OCI-LY7 (cell line): ENCODE measurements at regions not wholly inside any gene's neighbourhood (a gene's known extent, or its start where the extent isn't known, plus 50 kb on each side); places are given as distances from the start of the nearest gene placed in this dataset.

Experiments
- BruUV-seq: library from RNA; stranded (reverse); fragments of 400-500 nt; replicated peaks from 2 replicates; lab custom pipeline; 2021; lab: Mats Ljungman, UMichigan
- CTCF ChIA-PET: fragments of 300-600 bp; sonication (Branson Sonifier 250); formaldehyde crosslinking; loops from one replicate; lab custom pipeline; 2022; ENCODE audit warnings: antibody characterized with exemption; ENCODE audit not compliant: unreplicated experiment; lab: Charles Lee
- POLR2A ChIA-PET: fragments of 300-600 bp; sonication (Branson Sonifier 250); formaldehyde crosslinking; loops from one replicate; lab custom pipeline; 2022; ENCODE audit warnings: antibody characterized with exemption; lab: Charles Lee
- DNase-seq: peaks from one replicate; pipeline ENCODE4 v3.0.0-alpha.2; 2015; ENCODE audit warnings: low spot score
- H2AFZ ChIP-seq: fragments of 200-600 bp; sonication (generic), shearing (Covaris generic); 2 replicates; pipeline ENCODE4 v1.6.1; 2014; ENCODE audit warnings: mild to moderate bottlenecking, antibody characterized with exemption, low read length, moderate library complexity
- H3K27ac ChIP-seq: fragments of 200-600 bp; sonication (generic); 2 replicates; pipeline ENCODE4 v1.5.1; 2014; ENCODE audit warnings: mixed run types, low read depth, mild to moderate bottlenecking, moderate library complexity, low read length, inconsistent platforms; ENCODE audit not compliant: poor library complexity, severe bottlenecking
- H3K36me3 ChIP-seq: fragments of 200-600 bp; sonication (generic); 2 replicates; pipeline ENCODE4 v1.6.1; 2014; ENCODE audit warnings: mild to moderate bottlenecking, antibody characterized with exemption, low read length, moderate library complexity, mixed read lengths; ENCODE audit not compliant: insufficient read depth
- H3K4me1 ChIP-seq: fragments of 200-600 bp; sonication (generic); 2 replicates; pipeline ENCODE4 v1.5.1; 2014; ENCODE audit warnings: mild to moderate bottlenecking, low read length; ENCODE audit not compliant: insufficient read depth, poor library complexity, severe bottlenecking
- H3K4me2 ChIP-seq: fragments of 200-600 bp; sonication (generic); 2 replicates; pipeline ENCODE4 v1.6.1; 2014; ENCODE audit warnings: mild to moderate bottlenecking, low read length
- H3K4me3 ChIP-seq: fragments of 200-600 bp; sonication (generic); 2 replicates; pipeline ENCODE4 v1.5.1; 2014; ENCODE audit warnings: mild to moderate bottlenecking, low read depth, low read length; ENCODE audit not compliant: poor library complexity, severe bottlenecking
- H3K79me2 ChIP-seq: fragments of 200-600 bp; sonication (generic); 2 replicates; pipeline ENCODE4 v1.6.1; 2016; ENCODE audit warnings: low read depth, mild to moderate bottlenecking, low read length, moderate library complexity, mixed read lengths; ENCODE audit not compliant: insufficient read depth
- H3K9me2 ChIP-seq: fragments of 200-600 bp; sonication (generic); 2 replicates; pipeline ENCODE4 v1.6.1; 2016; ENCODE audit warnings: mild to moderate bottlenecking, low read length, mixed read lengths; ENCODE audit not compliant: insufficient read depth
- H3K9me3 ChIP-seq: fragments of 200-600 bp; sonication (generic); 2 replicates; pipeline ENCODE4 v1.6.1; 2014; ENCODE audit warnings: mild to moderate bottlenecking, mixed run types, low read length, mixed read lengths
- H4K20me1 ChIP-seq: fragments of 200-600 bp; sonication (generic); 2 replicates; pipeline ENCODE4 v1.6.1; 2014; ENCODE audit warnings: mild to moderate bottlenecking, antibody characterized with exemption, low read length, moderate library complexity, mixed read lengths; ENCODE audit not compliant: insufficient read depth
- EZH2phosphoT487 ChIP-seq: fragments of 200-600 bp; sonication (generic); IDR thresholded peaks from 2 replicates; pipeline ENCODE4 v1.6.1; 2018; ENCODE audit warnings: low read depth, borderline replicate concordance, mild to moderate bottlenecking, mixed run types, antibody characterized with exemption, low read length, moderate library complexity, mixed read lengths
- intact Hi-C: fragments of 100-400 bp; cut with micrococcal nuclease; formaldehyde crosslinking; loops from one replicate; pipeline ENCODE4 v1.10.0; 2022; ENCODE audit not compliant: unreplicated experiment
- TF ChIP-seq, protein P1 (sequence below): fragments of 200-600 bp; sonication (generic); conservative IDR thresholded peaks from 2 replicates; pipeline ENCODE4 v1.5.1; 2014; ENCODE audit warnings: mild to moderate bottlenecking, antibody characterized with exemption, low read length, moderate library complexity, mixed read lengths

- no TSS peak for BruUV-seq
- H3K27ac ChIP-seq: no peak overlapping the region
- TF ChIP-seq EZH2phosphoT487: no peak
- TF ChIP-seq, protein P1, sequence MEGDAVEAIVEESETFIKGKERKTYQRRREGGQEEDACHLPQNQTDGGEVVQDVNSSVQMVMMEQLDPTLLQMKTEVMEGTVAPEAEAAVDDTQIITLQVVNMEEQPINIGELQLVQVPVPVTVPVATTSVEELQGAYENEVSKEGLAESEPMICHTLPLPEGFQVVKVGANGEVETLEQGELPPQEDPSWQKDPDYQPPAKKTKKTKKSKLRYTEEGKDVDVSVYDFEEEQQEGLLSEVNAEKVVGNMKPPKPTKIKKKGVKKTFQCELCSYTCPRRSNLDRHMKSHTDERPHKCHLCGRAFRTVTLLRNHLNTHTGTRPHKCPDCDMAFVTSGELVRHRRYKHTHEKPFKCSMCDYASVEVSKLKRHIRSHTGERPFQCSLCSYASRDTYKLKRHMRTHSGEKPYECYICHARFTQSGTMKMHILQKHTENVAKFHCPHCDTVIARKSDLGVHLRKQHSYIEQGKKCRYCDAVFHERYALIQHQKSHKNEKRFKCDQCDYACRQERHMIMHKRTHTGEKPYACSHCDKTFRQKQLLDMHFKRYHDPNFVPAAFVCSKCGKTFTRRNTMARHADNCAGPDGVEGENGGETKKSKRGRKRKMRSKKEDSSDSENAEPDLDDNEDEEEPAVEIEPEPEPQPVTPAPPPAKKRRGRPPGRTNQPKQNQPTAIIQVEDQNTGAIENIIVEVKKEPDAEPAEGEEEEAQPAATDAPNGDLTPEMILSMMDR: no peak
- H3K4me3 ChIP-seq: no peak overlapping the region
- no peak for DNase-seq
- intact Hi-C loops: no loop called here
- no peak overlapping the region for H2AFZ ChIP-seq
- no peak overlapping the region for H3K4me2 ChIP-seq
- H3K36me3 ChIP-seq: no peaks in the 10 kb centered on the region
- ChIA-PET CTCF (no interaction called here), POLR2A (interaction anchor here (0.6 to 0.8 kb wide), 2 partner anchors 16 to 33 kb away, joined by 3 read pairs; no protein-coding TSS in a partner anchor)
- no peaks in the 10 kb centered on the region for H4K20me1 ChIP-seq
- no peaks in the 10 kb centered on the region for H3K79me2 ChIP-seq
- no peaks in the 10 kb centered on the region for H3K9me3 ChIP-seq
- peaks cover 10% of the 10 kb centered on the region for H3K4me1 ChIP-seq
- H3K9me2 ChIP-seq: no peaks in the 10 kb centered on the region
Measured at GRCh38 chr2:21233194-21233593, 109.4 kb downstream of the TDRD15 start.

DNA sequence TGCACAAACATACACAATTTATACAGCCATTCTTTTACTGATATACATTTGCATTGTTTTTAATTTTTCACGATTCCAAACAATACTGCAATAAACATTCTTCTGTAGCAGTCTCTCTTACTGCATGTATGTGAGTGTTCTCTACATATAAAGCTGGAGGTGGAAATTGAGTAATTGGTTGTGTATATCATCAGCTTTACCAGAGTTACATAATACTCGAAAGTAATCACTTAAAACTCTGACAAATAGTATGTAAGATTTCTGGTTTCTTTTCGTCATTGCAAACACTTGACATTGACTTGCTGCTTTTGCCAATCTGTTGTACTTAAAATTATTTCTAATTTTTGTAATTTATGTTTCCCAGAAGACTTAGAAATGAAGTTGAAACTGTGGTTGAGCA, 110.2 kb downstream of the TDRD15 start:
- ChIA-PET POLR2A (interaction anchor here (0.6 to 0.8 kb wide), 3 partner anchors 15 to 34 kb away, joined by 3 read pairs; no protein-coding TSS in a partner anchor), CTCF (no interaction called here)
- no peak overlapping the region for H3K4me2 ChIP-seq

More for the DNA sequence above, 110.2 kb downstream of the TDRD15 start:
- H3K36me3 ChIP-seq: no peaks in the 10 kb centered on the region
- H3K27ac ChIP-seq: no peak overlapping the region
- H3K79me2 ChIP-seq: no peaks in the 10 kb centered on the region
- H2AFZ ChIP-seq: no peak overlapping the region
- H3K9me3 ChIP-seq: no peaks in the 10 kb centered on the region
- H3K9me2 ChIP-seq: no peaks in the 10 kb centered on the region
- intact Hi-C loops: no loop called here
- BruUV-seq: no TSS peak
- DNase-seq: no peak
- peaks cover 10% of the 10 kb centered on the region for H3K4me1 ChIP-seq
- no peak overlapping the region for H3K4me3 ChIP-seq
- no peaks in the 10 kb centered on the region for H4K20me1 ChIP-seq
- TF ChIP-seq, protein P1: no peak
- TF ChIP-seq EZH2phosphoT487: no peak
